ENCODE measurements at regions not wholly inside any gene's neighbourhood (a gene's known extent, or its start where the extent isn't known, plus 50 kb on each side); places are given as distances from the start of the nearest gene placed in this dataset.

GRCh38 chr3:166291186-166291955 lies 454.1 kb upstream of the BCHE start:
- TF ChIP-seq POLR2A (IDR thresholded peaks at IDR 0.05; ENCODE audit: low read depth, low read length) (no peak), POLR2AphosphoS5 (IDR thresholded peaks at IDR 0.05; ENCODE audit: low read depth, low read length) (no peak)

All from GM12892 (cell line).